Subcutaneous abdominal adipose tissue (tissue), 5 donors: ENCODE measurements at regions not wholly inside any gene's neighbourhood (a gene's known extent, or its start where the extent isn't known, plus 50 kb on each side); places are given as distances from the start of the nearest gene placed in this dataset.

Source experiments
- H3K27ac ChIP-seq: one replicate; pipeline ENCODE4 v1.7.0; 2013; ENCODE audit warnings: low read depth, mild to moderate bottlenecking, inconsistent platforms, low read length, moderate library complexity
- H3K27me3 ChIP-seq, 5 donors: one replicate each; pipeline ENCODE4 v1.7.0; 2013; ENCODE audit warnings: low read length in 5 of 5, inconsistent platforms in 1 of 5; ENCODE audit not compliant: control insufficient read depth in 5 of 5, insufficient read depth in 4 of 5
- H3K36me3 ChIP-seq, 5 donors: one replicate each; pipeline ENCODE4 v1.7.0; 2013; ENCODE audit warnings: low read length in 5 of 5; ENCODE audit not compliant: control insufficient read depth in 5 of 5, insufficient read depth in 5 of 5
- H3K4me1 ChIP-seq, 5 donors: one replicate each; pipeline ENCODE4 v1.7.0; 2013; ENCODE audit warnings: low read length in 5 of 5, mild to moderate bottlenecking in 3 of 5, moderate library complexity in 1 of 5; ENCODE audit not compliant: control insufficient read depth in 5 of 5, insufficient read depth in 5 of 5
- H3K4me3 ChIP-seq, 5 donors: one replicate each; pipeline ENCODE4 v1.7.0; 2013; ENCODE audit warnings: low read length in 5 of 5, low read depth in 1 of 5
- H3K9ac ChIP-seq, 5 donors: one replicate each; pipeline ENCODE4 v1.7.0; 2013; ENCODE audit warnings: low read length in 5 of 5, mild to moderate bottlenecking in 4 of 5, moderate library complexity in 3 of 5
- H3K9me3 ChIP-seq, 5 donors: one replicate each; pipeline ENCODE4 v1.7.0; 2013; ENCODE audit warnings: low read length in 5 of 5; ENCODE audit not compliant: control insufficient read depth in 5 of 5
- donor health status: healthy.
- donor health status: healthy.
- donor health status: healthy.
- donor health status: healthy.
- donor health status: healthy.

DNA sequence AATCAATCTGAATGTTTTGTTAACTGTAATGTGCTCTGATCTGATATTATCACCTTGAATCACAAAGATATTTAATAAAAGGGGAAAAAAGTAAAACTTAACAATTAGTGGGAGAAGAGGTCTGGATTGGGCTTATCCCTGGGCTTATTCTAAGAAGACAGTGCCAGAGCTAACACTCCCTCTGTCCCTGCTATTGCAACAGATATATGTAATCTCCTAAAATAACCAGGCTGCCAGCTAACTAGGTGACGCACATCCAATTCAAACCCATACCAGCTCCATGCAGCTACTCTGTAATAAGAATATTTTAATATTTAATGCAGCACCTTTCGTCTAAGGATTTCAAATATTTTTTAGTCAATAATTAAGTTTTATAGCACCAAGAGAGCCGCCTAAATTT is 330.1 kb upstream of the MARCKS start:
- Histone ChIP-seq H3K36me3 (no peaks in the 10 kb centered on the region), H3K27me3 (no peaks in the 10 kb centered on the region), H3K27ac (no peak overlapping the region), H3K4me3 (no peak overlapping the region), H3K9me3 (no peaks in the 10 kb centered on the region), H3K4me1 (peaks cover 0 to 4% (median 0%) of the 10 kb centered on the region in 5 donors), H3K9ac (no peak overlapping the region)

DNA sequence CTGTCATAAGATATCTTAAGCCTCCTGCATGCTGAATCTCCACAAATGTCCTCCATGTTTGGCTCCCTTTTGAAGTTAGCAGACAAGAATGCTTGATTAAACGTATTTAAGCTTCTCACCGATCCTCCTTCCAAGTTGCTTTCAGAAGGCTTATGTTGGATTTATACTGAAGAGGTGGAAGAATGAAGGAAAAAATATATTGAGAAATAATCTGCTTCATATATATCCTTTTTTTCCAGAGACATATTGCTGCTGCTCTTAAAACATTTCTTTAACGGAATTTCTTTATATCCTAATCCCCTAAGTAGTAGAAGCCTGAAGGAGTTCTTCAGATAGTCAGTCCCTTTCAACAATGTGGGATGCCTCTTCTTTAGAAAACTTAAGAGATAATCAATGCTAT is 329.0 kb upstream of the MARCKS start:
- no peak overlapping the region for H3K4me3 ChIP-seq
- H3K9me3 ChIP-seq = no peaks in the 10 kb centered on the region
- no peak overlapping the region for H3K27ac ChIP-seq
- no peaks in the 10 kb centered on the region for H3K36me3 ChIP-seq
- H3K4me1 ChIP-seq = no peaks in the 10 kb centered on the region
- no peaks in the 10 kb centered on the region for H3K27me3 ChIP-seq
- no peak overlapping the region for H3K9ac ChIP-seq

DNA sequence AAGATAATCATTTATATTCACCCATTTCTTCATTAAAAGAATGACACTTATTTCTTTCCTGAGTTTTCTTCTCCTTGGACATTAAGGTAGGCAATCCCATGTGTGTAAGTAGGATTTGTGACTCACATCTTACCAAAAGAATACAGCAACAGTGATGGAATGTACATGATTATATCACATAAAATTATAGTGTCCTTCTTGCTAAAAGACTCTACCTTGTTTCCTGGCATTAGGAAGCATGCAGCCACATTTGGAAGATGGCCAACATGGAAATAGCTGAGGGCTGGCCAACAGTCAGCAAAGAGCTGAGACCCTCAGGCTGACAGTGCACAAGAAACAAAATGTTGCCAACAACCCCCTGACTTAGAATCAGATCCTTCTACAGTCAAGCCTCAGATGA is 327.9 kb upstream of the MARCKS start:
- Histone ChIP-seq H3K4me1 (no peaks in the 10 kb centered on the region), H3K4me3 (no peak overlapping the region), H3K27me3 (no peaks in the 10 kb centered on the region), H3K27ac (no peak overlapping the region), H3K9me3 (no peaks in the 10 kb centered on the region), H3K9ac (no peak overlapping the region), H3K36me3 (no peaks in the 10 kb centered on the region)

- Histone ChIP-seq H3K27ac (no peak overlapping the region), H3K4me3 (no peak overlapping the region), H3K4me1 (no peaks in the 10 kb centered on the region), H3K9me3 (no peaks in the 10 kb centered on the region), H3K9ac (no peak overlapping the region), H3K36me3 (no peaks in the 10 kb centered on the region), H3K27me3 (no peaks in the 10 kb centered on the region)
These were observed 327.3 kb upstream of the MARCKS start for GRCh38 chr6:113529879-113530278.

- H3K9me3 ChIP-seq = no peaks in the 10 kb centered on the region
- H3K27ac ChIP-seq = no peak overlapping the region
- no peaks in the 10 kb centered on the region for H3K27me3 ChIP-seq
- no peaks in the 10 kb centered on the region for H3K36me3 ChIP-seq
- H3K9ac ChIP-seq = no peak overlapping the region
- no peak overlapping the region for H3K4me3 ChIP-seq
- H3K4me1 ChIP-seq = no peaks in the 10 kb centered on the region
These were observed 326.4 kb upstream of the MARCKS start for GRCh38 chr6:113530769-113531168.

- no peaks in the 10 kb centered on the region for H3K9me3 ChIP-seq
These were observed 317.9 kb upstream of the MARCKS start for GRCh38 chr6:113539202-113539601.

GRCh38 chr6:113539623-113540022 is 317.5 kb upstream of the MARCKS start:
- Histone ChIP-seq H3K36me3 (no peaks in the 10 kb centered on the region), H3K27me3 (no peaks in the 10 kb centered on the region), H3K9me3 (no peaks in the 10 kb centered on the region), H3K9ac (no peak overlapping the region), H3K4me1 (no peaks in the 10 kb centered on the region), H3K27ac (no peak overlapping the region), H3K4me3 (no peak overlapping the region)

More at GRCh38 chr6:113539202-113539601, 317.9 kb upstream of the MARCKS start:
- H3K27ac ChIP-seq = no peak overlapping the region
- no peak overlapping the region for H3K4me3 ChIP-seq
- no peaks in the 10 kb centered on the region for H3K4me1 ChIP-seq
- H3K36me3 ChIP-seq = no peaks in the 10 kb centered on the region
- H3K9ac ChIP-seq = no peak overlapping the region
- no peaks in the 10 kb centered on the region for H3K27me3 ChIP-seq

GRCh38 chr6:113540466-113540865 is 316.7 kb upstream of the MARCKS start:
- H3K4me3 ChIP-seq = no peak overlapping the region
- no peaks in the 10 kb centered on the region for H3K4me1 ChIP-seq
- H3K9ac ChIP-seq = no peak overlapping the region
- H3K27ac ChIP-seq = no peak overlapping the region
- H3K36me3 ChIP-seq = no peaks in the 10 kb centered on the region
- H3K9me3 ChIP-seq = no peaks in the 10 kb centered on the region
- H3K27me3 ChIP-seq = no peaks in the 10 kb centered on the region

DNA sequence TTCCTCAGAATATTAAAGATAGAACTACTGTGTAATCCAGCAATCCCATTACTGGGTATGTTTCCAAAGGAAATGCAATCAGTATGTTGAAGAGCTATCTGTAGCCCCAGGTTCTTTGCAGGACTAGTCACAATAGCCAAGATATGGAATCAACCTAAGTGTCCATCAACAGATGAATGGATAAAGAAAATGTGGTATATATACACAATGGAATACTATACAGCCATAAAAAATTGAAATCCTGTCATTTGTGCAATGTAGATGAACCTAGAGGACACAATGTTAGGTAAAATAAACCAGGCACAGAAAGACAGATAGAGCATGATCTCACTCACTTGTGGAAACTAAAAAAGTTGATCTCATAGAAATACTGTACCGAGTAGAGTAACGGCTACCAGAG is 306.0 kb upstream of the MARCKS start:
- H3K27me3 ChIP-seq = no peaks in the 10 kb centered on the region
- H3K27ac ChIP-seq = no peak overlapping the region
- no peak overlapping the region for H3K4me3 ChIP-seq
- no peaks in the 10 kb centered on the region for H3K4me1 ChIP-seq
- H3K36me3 ChIP-seq = no peaks in the 10 kb centered on the region
- no peak overlapping the region for H3K9ac ChIP-seq
- peaks cover 0 to 4% (median 0%) of the 10 kb centered on the region in 5 donors for H3K9me3 ChIP-seq

DNA sequence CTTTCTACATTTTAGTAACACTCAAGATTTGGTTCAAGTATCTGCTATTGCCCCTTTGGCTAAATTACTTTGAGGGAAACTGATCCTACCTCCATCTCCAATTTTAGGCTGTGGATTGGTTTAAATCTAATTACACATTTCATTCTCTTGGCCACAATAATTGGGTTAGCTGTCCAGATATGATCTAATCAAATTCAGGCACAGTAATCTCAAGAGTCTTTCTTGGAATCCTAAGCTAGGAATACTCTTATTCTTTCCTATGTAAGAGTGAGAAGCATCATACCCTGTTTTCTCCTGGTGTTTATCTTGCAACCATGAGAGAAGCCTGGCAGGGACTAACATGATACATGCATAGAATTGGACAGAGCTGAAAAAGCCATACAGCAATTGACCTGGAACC is 300.4 kb upstream of the MARCKS start:
- H3K27ac ChIP-seq = no peak overlapping the region

DNA sequence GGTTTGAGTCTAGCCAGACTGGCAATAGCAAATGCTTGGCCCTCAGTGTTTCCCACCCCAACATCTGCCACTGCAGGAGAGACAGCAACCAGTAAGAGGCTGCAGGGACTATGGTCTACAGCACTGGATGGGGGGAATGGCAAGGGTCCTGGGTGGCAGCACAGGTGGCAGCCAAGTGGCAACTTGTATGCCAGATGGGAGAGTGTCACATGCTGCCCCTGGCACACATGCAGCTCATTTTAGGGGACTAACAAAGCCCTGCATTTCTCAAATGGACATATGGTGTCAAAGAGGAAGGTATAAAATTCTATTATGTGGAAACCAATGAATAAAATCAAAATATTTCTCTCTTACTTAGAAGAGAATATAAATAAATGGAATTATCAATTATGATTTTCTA is 298.7 kb upstream of the MARCKS start:
- Histone ChIP-seq H3K4me3 (no peak overlapping the region), H3K9ac (no peak overlapping the region), H3K27ac (no peak overlapping the region), H3K4me1 (no peaks in the 10 kb centered on the region), H3K36me3 (no peaks in the 10 kb centered on the region), H3K27me3 (no peaks in the 10 kb centered on the region), H3K9me3 (no peaks in the 10 kb centered on the region)

More for the DNA sequence above, 300.4 kb upstream of the MARCKS start:
- Histone ChIP-seq H3K9me3 (no peaks in the 10 kb centered on the region), H3K36me3 (no peaks in the 10 kb centered on the region), H3K4me1 (no peaks in the 10 kb centered on the region), H3K4me3 (no peak overlapping the region), H3K27me3 (no peaks in the 10 kb centered on the region), H3K9ac (no peak overlapping the region)
